GM19395 (cell line): ENCODE measurements at regions not wholly inside any gene's neighbourhood (a gene's known extent, or its start where the extent isn't known, plus 50 kb on each side); places are given as distances from the start of the nearest gene placed in this dataset.

Experiments
- ATAC-seq: cut with Tn5 transposase; IDR thresholded peaks from one replicate; pipeline ENCODE4 v1.9.1; 2021; ENCODE audit warnings: mild to moderate bottlenecking, moderate library complexity; ENCODE audit not compliant: unreplicated experiment

- no peak for ATAC-seq
Measured at GRCh38 chr7:42511027-42511426, 274.0 kb upstream of the GLI3 start.

- ATAC-seq = no peak
Measured at GRCh38 chr7:42506097-42506496, 269.1 kb upstream of the GLI3 start.

GRCh38 chr7:42502022-42502421 lies 265.0 kb upstream of the GLI3 start:
- ATAC-seq = no peak

- ATAC-seq = no peak
Measured at GRCh38 chr7:42495256-42495655, 258.2 kb upstream of the GLI3 start.

GRCh38 chr7:42494736-42495135 lies 257.7 kb upstream of the GLI3 start:
- no peak for ATAC-seq

GRCh38 chr7:42494199-42494710 lies 257.2 kb upstream of the GLI3 start:
- ATAC-seq = no peak

GRCh38 chr7:42493436-42494198 lies 256.6 kb upstream of the GLI3 start:
- ATAC-seq = no peak

- ATAC-seq = no peak
Measured at GRCh38 chr7:42492920-42493319, 255.9 kb upstream of the GLI3 start.

GRCh38 chr7:42491106-42491505 lies 254.1 kb upstream of the GLI3 start:
- no peak for ATAC-seq

GRCh38 chr7:42489299-42489698 lies 252.3 kb upstream of the GLI3 start:
- ATAC-seq = no peak

GRCh38 chr7:42485301-42485766 lies 248.3 kb upstream of the GLI3 start:
- no peak for ATAC-seq

GRCh38 chr7:42483886-42484285 lies 246.9 kb upstream of the GLI3 start:
- no peak for ATAC-seq

GRCh38 chr7:42479816-42480633 lies 243.0 kb upstream of the GLI3 start:
- ATAC-seq = no peak

GRCh38 chr7:42479452-42479815 lies 242.4 kb upstream of the GLI3 start:
- no peak for ATAC-seq

- no peak for ATAC-seq
Measured at GRCh38 chr7:42478717-42479116, 241.7 kb upstream of the GLI3 start.

GRCh38 chr7:42476255-42476654 lies 239.2 kb upstream of the GLI3 start:
- ATAC-seq = no peak

- no peak for ATAC-seq
Measured at GRCh38 chr7:42475082-42475481, 238.1 kb upstream of the GLI3 start.

- ATAC-seq = no peak
Measured at GRCh38 chr7:42473099-42473498, 236.1 kb upstream of the GLI3 start.

GRCh38 chr7:42471573-42472174 lies 234.7 kb upstream of the GLI3 start:
- no peak for ATAC-seq

- no peak for ATAC-seq
Measured at GRCh38 chr7:42469341-42469740, 232.3 kb upstream of the GLI3 start.

- ATAC-seq = no peak
Measured at GRCh38 chr7:42468471-42468870, 231.5 kb upstream of the GLI3 start.

GRCh38 chr7:42461537-42461936 lies 224.5 kb upstream of the GLI3 start:
- no peak for ATAC-seq
